HUES48 (cell line): ENCODE measurements at regions not wholly inside any gene's neighbourhood (a gene's known extent, or its start where the extent isn't known, plus 50 kb on each side); places are given as distances from the start of the nearest gene placed in this dataset.

Experiments used
- H3K27ac ChIP-seq: one replicate; pipeline ENCODE4 v1.7.0; 2013; ENCODE audit warnings: low read depth, low read length, inconsistent platforms
- H3K27me3 ChIP-seq: 2 replicates; pipeline ENCODE4 v1.6.1; 2013; ENCODE audit warnings: mild to moderate bottlenecking, low read length; ENCODE audit not compliant: control insufficient read depth, insufficient read depth
- H3K36me3 ChIP-seq: 2 replicates; pipeline ENCODE4 v1.6.1; 2013; ENCODE audit warnings: low read length; ENCODE audit not compliant: control insufficient read depth, insufficient read depth
- H3K4me1 ChIP-seq: 2 replicates; pipeline ENCODE4 v1.6.1; 2013; ENCODE audit warnings: mild to moderate bottlenecking, low read length; ENCODE audit not compliant: control insufficient read depth, insufficient read depth
- H3K4me3 ChIP-seq: 2 replicates; pipeline ENCODE4 v1.5.1; 2013; ENCODE audit warnings: mild to moderate bottlenecking, low read depth, low read length
- H3K9ac ChIP-seq: 2 replicates; pipeline ENCODE4 v1.6.1; 2013; ENCODE audit warnings: mild to moderate bottlenecking, low read depth, low read length, moderate library complexity
- H3K9me3 ChIP-seq: 2 replicates; pipeline ENCODE4 v1.6.1; 2013; ENCODE audit warnings: low read length; ENCODE audit not compliant: control insufficient read depth, insufficient read depth

GRCh38 chr22:49528420-49528720 is 299.3 kb downstream of the BRD1 start:
- no peak overlapping the region for H3K9ac ChIP-seq
- H3K27ac ChIP-seq = no peak overlapping the region
- H3K27me3 ChIP-seq = no peaks in the 10 kb centered on the region
- H3K4me3 ChIP-seq = no peak overlapping the region
- H3K9me3 ChIP-seq = no peaks in the 10 kb centered on the region
- peaks cover 5% of the 10 kb centered on the region; the same call in 1 of the 2 replicates for H3K4me1 ChIP-seq
- no peaks in the 10 kb centered on the region for H3K36me3 ChIP-seq

- H3K27me3 ChIP-seq = no peaks in the 10 kb centered on the region
- H3K27ac ChIP-seq = no peak overlapping the region
Observed at GRCh38 chr22:49527611-49528419, 299.9 kb downstream of the BRD1 start.

GRCh38 chr22:49525801-49526535 is 301.7 kb downstream of the BRD1 start:
- Histone ChIP-seq H3K4me1 (peaks cover 5% of the 10 kb centered on the region; the same call in 1 of the 2 replicates), H3K9ac (no peak overlapping the region), H3K27me3 (no peaks in the 10 kb centered on the region), H3K27ac (no peak overlapping the region), H3K9me3 (no peaks in the 10 kb centered on the region), H3K36me3 (no peaks in the 10 kb centered on the region), H3K4me3 (no peak overlapping the region)

More at GRCh38 chr22:49527611-49528419, 299.9 kb downstream of the BRD1 start:
- Histone ChIP-seq H3K9ac (no peak overlapping the region), H3K4me3 (no peak overlapping the region), H3K36me3 (no peaks in the 10 kb centered on the region), H3K4me1 (peaks cover 5% of the 10 kb centered on the region; the same call in 1 of the 2 replicates), H3K9me3 (no peaks in the 10 kb centered on the region)

GRCh38 chr22:49525360-49525759 is 302.3 kb downstream of the BRD1 start:
- H3K9me3 ChIP-seq = no peaks in the 10 kb centered on the region
- no peaks in the 10 kb centered on the region for H3K36me3 ChIP-seq
- peaks cover 5% of the 10 kb centered on the region; the same call in 1 of the 2 replicates for H3K4me1 ChIP-seq
- no peaks in the 10 kb centered on the region for H3K27me3 ChIP-seq
- H3K9ac ChIP-seq = no peak overlapping the region
- H3K4me3 ChIP-seq = no peak overlapping the region
- no peak overlapping the region for H3K27ac ChIP-seq

- Histone ChIP-seq H3K9me3 (no peaks in the 10 kb centered on the region), H3K36me3 (no peaks in the 10 kb centered on the region), H3K27me3 (no peaks in the 10 kb centered on the region), H3K9ac (no peak overlapping the region), H3K27ac (no peak overlapping the region), H3K4me1 (peaks cover 5% of the 10 kb centered on the region; the same call in 1 of the 2 replicates), H3K4me3 (no peak overlapping the region)
Observed at GRCh38 chr22:49524362-49524761, 303.3 kb downstream of the BRD1 start.

- Histone ChIP-seq H3K4me1 (peaks cover 5% of the 10 kb centered on the region; the same call in 1 of the 2 replicates), H3K9ac (no peak overlapping the region), H3K27me3 (no peaks in the 10 kb centered on the region), H3K36me3 (no peaks in the 10 kb centered on the region), H3K9me3 (no peaks in the 10 kb centered on the region), H3K4me3 (no peak overlapping the region), H3K27ac (no peak overlapping the region)
Observed at GRCh38 chr22:49523374-49524008, 304.2 kb downstream of the BRD1 start.

GRCh38 chr22:49522582-49523373 is 304.9 kb downstream of the BRD1 start:
- Histone ChIP-seq H3K27me3 (no peaks in the 10 kb centered on the region), H3K27ac (no peak overlapping the region), H3K9ac (no peak overlapping the region), H3K4me1 (0 out of 2 replicates have a peak, but pooled peaks cover under 1% of the 10 kb centered on the region), H3K36me3 (no peaks in the 10 kb centered on the region), H3K4me3 (no peak overlapping the region), H3K9me3 (no peaks in the 10 kb centered on the region)

GRCh38 chr22:49521787-49522224 is 305.9 kb downstream of the BRD1 start:
- H3K4me1 ChIP-seq = no peaks in the 10 kb centered on the region
- H3K9ac ChIP-seq = no peak overlapping the region
- H3K36me3 ChIP-seq = no peaks in the 10 kb centered on the region
- no peak overlapping the region for H3K4me3 ChIP-seq
- H3K27me3 ChIP-seq = no peaks in the 10 kb centered on the region
- no peaks in the 10 kb centered on the region for H3K9me3 ChIP-seq
- H3K27ac ChIP-seq = no peak overlapping the region

GRCh38 chr22:49519117-49519737 is 308.4 kb downstream of the BRD1 start:
- H3K27ac ChIP-seq = no peak overlapping the region
- no peaks in the 10 kb centered on the region for H3K27me3 ChIP-seq
- no peaks in the 10 kb centered on the region for H3K36me3 ChIP-seq
- H3K4me1 ChIP-seq = no peaks in the 10 kb centered on the region; the same call in 1 of the 2 replicates
- H3K9me3 ChIP-seq = no peaks in the 10 kb centered on the region
- H3K4me3 ChIP-seq = no peak overlapping the region
- H3K9ac ChIP-seq = no peak overlapping the region

GRCh38 chr22:49518436-49518970 is 309.2 kb downstream of the BRD1 start:
- H3K36me3 ChIP-seq = no peaks in the 10 kb centered on the region
- H3K4me1 ChIP-seq = peaks cover 7% of the 10 kb centered on the region; the same call in 1 of the 2 replicates
- H3K27me3 ChIP-seq = no peaks in the 10 kb centered on the region
- no peak overlapping the region for H3K4me3 ChIP-seq
- H3K9me3 ChIP-seq = no peaks in the 10 kb centered on the region
- H3K9ac ChIP-seq = no peak overlapping the region
- no peak overlapping the region for H3K27ac ChIP-seq
